GM19463 (cell line): ENCODE measurements at regions not wholly inside any gene's neighbourhood (a gene's known extent, or its start where the extent isn't known, plus 50 kb on each side); places are given as distances from the start of the nearest gene placed in this dataset.

Source experiments
- ATAC-seq: cut with Tn5 transposase; IDR thresholded peaks from one replicate; pipeline ENCODE4 v1.9.1; 2021; ENCODE audit warnings: mild to moderate bottlenecking, moderate library complexity; ENCODE audit not compliant: unreplicated experiment

DNA sequence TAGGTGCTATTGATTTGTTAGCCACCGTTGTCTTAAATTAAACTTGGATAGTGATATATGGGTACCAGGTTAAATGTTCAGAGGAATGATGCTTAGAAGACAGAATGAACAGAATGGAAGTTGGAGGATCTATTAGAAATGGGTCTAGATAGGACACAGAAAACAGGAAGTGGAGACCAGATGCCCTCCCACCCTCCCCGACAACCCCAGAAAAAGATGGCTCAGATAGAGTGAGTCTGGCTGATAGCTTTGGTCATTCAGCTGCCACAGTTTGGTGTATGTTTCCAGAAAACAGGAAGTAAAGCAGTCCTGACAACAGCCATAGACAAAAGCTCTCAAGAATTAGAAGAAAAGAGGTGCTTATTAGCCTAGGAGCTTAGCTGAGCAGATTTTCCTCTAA is 71.5 kb upstream of the DSG1 start:
- ATAC-seq, result no peak

DNA sequence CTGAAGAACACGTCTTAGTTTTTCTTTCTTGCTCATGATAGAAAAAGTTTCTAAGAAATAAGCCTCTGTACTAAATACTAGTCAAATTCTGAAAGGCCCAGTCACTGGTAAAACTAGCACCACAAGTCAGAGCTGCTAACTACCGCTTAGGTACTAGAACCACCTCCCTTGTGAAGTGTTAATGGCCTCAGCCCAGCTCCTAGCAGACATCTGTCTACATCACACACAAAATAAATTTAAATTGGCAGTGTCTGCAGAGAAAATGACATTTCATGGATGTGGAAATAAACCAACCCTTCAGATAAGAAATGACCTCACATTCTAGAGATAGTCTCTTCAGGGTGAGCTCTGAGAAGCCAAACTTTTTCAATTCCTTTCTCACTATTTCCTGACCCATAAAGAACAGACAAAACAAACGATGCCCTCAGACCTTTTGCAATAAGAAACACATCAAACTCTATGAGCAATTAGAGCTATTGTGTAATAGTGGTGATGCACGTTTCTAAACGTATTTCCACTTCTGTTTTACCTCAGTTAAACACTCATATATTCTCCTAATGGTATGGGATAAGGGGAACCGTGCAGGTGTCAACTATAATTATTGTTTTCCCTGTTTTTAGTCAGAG is 70.3 kb upstream of the DSG1 start:
- no peak for ATAC-seq

DNA sequence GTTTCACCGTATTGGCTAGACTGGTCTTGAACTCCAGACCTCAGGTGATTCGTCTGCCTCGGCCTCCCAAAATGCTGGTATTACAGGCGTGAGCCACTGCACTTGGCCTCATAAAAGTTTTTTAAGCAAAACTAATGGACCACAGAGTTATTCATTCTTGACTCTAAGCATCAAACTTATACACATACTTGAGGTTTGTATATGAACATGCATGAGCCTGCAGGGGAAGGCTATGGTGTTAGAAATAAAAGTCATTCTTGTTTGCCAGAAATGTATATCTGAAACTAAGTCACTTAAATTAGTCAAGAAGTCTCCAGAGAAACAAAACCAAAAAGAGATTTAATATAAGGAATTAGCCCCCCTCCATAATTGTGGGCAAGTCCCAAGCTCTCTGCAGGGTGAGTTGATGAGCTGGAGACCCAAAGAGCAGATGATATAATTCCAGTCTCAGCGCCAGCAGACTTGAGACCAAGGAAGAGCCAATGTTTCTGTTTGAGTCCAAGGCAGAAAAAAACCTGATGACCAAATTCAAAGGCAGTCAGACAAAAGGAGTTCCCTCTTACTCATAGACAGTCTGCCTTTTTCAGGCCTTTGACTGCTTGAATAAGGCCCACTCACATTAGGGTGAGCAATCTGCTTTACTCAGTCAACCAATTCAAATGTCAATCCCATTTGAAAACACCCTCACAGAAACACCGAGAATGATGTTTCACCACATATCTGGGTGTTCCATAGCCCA is 69.0 kb upstream of the DSG1 start:
- ATAC-seq, result no peak

DNA sequence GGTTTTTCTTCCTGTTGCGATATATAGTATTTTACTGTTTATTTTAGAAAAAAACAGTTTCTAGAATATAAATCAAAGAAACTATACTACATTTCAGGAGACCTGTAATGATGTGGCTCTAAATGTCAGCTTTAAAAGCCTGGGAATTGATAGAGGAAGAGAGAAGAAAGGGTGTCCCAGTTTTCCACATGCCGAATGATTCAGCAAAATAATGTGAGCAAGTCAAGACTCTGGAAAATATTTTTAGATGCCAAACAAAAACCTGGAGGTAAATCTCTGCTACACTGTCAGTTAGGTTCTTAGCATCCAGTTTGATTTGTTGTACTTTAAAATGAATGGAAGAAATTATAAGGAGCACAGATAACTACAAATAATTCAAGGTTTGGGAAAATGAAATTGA is 67.1 kb upstream of the DSG1 start:
- no peak for ATAC-seq

DNA sequence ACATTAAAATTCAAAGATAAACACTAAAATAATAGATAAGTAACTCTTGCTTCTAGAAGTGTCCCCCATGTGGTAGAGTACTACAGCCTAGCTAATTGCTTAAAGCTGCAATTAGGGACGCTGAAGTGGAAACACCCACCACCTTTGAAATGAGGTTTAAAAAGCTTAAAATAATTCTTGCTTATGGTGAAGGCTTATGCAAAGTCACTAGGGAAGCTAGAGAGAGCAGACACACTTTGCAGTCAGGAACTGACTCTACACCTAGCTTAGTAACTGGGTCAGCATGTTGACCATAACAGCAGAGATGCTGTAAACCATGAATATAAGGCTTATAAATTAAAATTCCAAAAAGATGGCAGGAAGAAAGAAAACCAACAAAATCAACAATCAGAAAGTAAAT is 65.4 kb upstream of the DSG1 start:
- no peak for ATAC-seq

DNA sequence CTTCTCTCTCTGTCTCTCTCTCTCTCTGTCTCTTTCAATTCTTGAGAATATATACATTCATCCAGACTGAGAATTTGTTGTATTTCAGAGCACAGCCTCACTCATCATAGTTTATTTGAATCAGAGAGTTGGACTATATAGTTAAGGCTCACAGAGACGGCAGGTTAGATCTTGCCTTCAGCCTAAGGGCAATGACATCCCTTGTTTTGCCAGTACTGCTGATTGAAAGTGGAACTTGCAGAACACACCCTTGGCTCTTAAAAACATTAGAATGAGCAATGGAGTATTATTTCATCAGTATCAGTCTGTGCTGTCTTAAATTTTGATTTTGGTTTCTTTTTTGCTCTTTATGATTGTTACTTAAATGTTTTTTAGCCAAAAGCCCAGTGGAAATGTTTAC is 62.0 kb upstream of the DSG1 start:
- peak; percentile 49 for ATAC-seq

DNA sequence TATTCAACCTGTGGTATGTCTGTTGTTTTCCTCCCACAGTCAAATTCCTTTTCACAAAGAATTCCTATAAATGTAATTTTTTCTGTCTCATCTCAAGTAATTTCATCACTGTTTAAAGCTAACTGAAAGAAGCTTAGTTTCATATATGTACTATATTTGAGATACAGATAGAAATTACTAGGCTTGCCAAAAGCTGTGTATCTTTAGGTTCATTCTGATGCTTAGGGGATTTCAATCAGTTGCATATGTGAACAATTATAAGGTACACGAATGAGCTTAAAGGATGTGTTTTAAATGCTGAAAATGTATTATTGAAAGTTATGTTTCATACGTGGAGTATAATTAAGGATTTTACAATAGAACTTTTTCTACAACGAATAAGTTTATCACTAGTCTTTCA is 59.2 kb upstream of the DSG1 start:
- no peak for ATAC-seq

DNA sequence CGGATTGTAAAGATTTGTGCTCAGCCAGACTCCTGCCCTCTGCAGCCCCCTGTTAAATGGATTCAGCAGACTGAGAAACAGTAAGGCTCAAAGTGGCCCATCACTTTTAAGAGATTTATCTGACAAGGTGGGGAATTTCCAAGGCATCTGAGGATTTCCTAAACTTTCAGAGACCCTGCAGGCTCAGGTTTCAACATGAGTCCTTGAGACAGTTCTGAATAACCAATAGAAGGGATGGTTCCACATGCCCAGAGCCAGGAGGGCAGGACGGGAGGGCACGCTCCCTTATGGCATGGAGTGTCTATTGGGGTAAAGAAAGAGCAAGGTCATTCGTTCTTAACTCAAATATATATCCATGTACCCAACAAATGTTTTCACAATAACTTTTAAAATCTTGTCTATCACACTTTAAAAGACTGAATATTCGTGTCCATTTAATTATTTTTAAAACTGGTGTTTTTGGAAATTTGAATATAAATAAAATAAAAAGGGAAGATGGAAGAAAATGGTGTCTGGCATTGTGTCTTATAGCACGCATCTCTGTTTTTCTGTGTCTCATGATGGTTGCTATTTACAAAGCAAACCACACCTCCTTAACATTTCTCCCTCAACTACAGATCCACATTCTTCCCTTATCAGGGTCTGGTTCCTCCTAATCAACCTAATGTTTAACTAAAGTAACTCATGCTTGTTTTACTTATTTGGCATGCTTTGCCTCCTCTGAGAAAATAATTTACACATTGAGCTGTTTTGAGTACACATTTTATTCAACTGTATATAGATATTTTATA is 56.0 kb upstream of the DSG1 start:
- ATAC-seq, result peak; percentile 53

DNA sequence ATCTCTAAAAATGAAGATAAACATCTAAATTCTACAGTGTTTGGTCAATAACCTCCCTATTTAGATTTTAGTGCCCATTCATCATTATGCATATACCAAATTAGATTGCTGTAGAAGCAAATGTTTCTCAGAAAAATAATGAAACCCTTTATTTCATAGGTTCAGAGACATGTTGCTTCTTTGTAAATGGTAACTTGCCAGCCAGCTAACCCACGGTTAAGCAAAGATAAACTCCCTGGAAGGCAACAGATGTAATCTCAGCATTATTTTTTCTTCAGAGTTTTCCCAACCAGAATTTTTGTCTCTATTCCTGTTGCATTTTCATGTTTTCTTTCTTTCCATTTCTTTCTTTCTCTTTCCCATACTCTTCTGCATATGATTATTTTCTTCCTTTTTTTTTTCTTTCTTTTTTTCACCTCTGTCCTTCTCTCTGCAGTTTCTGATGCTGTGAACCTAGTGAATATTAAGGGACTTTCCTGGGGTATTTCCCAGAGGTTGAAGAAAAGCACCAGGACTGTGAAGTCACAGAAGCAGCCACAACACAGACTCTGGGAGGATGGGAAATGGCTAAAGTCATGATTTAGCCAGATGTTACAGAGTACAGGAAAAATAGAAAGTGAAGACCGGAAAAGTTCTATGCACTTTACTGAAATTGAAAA is 50.0 kb upstream of the DSG1 start:
- ATAC-seq, result peak; percentile 84
